Activated naive CD4-positive, alpha-beta T cell treated with Interleukin-2 at 50 U/mL for 16 hours (primary cell): ENCODE measurements at regions not wholly inside any gene's neighbourhood (a gene's known extent, or its start where the extent isn't known, plus 50 kb on each side); places are given as distances from the start of the nearest gene placed in this dataset.
"Not testable (repeated sequence)": the region's sequence is repeated elsewhere in the genome, so short reads cannot be mapped to it uniquely, and the experiment has no call there.

Experiments
- DNase-seq: peaks from one replicate; pipeline ENCODE4 v3.0.0-alpha.2; 2020

DNA sequence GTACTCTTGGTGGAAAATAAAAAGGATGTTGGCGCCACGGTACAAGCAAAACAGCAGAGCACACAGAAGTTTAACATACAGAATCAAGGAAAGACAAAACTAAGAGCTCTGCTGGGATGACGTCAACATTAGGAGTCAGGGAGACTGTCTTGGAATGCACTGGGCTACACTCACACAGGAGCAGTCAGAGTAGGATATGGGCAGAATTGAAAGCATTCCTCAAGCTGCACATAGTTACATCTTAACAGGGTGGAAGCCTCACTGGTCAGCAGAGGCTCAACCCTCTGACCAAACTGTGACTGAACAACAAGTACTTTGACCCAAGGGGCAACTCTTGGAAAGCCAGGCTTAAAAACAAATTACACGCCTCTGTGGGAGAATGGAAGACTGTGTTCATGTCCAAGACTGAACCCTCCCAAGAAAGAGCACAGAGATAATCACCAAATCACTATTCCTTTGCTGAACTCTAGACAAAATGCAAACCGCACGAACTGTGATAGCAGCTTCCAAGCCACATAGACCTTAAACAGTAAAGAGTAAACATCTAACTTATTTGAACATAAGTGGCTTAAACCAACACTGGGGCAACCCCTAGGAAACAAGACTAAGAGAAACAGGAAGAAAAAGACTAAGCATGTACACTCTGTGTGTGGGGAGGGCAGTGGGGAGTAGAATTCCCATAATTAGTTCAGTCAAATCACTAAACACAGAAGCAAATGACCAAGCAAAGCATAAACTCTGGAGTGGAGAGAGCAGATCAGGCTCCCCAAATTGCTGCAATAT is 772.7 kb downstream of the PRELID2 start:
- no peak for DNase-seq

DNA sequence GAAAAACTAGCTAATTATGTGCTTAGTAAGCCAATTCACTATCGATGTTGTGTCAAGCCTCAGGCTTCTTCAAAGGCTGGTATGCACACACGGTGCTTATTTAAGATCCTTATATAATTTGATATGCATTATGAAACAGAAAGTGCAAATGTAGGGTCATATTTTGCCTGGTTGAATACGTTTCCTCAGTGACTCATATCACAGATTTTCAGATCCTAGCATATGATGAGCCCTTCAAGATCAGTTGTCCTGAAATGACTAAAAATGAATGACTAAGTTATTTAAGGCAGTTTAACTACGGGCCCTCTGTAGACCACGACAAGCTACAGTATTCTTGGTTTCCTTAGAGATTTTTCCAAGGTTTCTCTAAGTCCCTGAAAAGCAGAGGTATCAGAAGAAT is 778.3 kb downstream of the PRELID2 start:
- DNase-seq, result no peak

DNA sequence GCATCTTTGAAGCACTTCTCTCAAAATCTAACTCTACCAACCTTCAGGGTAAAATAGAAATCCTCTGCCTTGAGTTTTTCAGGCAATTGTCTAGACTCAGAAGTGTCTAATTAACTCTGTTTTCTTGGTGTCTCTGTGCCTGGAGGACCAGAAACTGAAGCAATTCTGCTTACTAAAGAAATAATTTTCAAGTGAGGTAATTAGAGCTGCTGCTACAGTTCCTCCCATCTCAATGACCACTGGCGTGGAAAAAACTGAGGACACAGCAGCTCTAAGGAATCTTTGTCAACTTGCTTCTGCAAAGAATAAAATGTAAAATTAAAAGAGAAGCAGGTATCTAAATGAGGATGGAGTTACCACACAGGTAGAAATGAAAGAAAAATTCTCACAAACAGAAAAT is 785.0 kb downstream of the PRELID2 start:
- no peak for DNase-seq

DNA sequence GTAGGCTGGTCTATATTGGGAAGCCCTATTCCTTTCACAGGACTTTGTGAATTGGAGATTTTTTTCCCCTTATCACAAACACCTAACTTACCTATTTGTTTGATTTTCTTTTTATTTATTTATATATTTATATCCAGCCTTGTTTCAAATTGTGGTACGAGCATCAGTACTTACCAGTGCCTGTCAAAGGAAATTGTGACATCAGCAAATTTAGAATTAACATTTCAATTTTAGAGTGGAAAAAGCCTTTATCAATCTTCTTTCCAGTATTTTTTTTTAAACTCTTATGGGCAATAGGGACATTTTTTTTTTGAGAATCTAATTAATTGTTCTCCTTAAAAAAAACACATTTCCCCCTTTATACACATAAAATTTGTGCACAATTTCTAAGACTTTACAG is 790.2 kb downstream of the PRELID2 start:
- DNase-seq, result no peak

DNA sequence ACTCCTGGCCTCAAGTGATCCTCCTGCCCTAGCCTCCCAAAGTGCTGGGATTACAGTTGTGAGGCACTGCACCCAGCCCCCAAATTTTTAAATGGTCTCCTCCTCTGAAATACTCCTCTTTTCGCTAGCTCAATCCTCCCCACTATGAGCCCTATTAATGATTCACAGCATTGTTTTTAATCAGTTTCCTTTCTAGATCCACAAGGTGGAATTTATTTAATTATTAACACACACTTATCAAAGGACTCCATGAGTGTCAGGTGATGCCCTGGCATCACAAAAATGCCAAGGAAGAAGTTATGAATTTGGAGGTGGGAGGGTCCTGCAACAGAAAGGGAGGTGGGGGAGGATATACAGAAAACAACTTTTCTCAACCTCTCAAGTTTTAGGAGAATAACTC is 806.5 kb downstream of the PRELID2 start:
- DNase-seq, result no peak

DNA sequence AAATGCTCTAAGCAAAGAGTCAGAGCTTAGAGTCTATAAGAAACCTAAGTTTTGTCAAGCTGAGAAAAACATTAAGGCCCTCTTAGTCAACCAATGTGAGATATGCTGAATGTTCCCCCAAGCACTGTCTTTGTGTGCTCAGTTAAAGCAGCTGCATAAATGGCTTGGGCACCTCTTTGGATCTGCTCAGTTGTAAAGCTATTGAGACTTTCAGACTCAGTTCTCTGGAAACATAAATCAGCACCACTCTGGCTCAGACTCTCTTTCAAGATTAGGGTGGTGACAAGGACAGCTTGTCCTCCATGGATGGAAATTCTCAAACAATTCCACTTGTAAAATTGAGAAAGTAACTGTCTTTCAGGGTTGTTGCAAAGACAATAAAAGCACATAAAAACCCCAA is 807.9 kb downstream of the PRELID2 start:
- no peak for DNase-seq

DNA sequence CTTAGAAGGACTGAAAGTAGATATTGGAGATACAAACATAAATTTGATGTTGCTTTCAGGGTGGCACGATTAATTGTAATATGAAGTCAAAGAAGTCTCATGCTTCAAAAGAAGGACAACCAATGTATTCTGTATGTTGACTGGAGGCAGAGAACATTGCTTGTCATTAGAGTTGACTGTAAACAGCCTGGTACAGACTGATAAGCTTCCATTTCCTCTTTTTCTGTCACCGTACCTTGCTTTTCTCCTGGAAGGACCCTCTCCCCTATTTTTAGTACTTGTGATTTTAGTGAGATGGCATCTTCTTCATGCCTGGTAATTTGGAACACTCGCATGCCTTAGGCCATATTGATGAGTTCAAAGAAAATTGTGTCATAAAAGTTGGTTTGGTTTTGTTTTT is 809.4 kb downstream of the PRELID2 start:
- DNase-seq, result no peak

DNA sequence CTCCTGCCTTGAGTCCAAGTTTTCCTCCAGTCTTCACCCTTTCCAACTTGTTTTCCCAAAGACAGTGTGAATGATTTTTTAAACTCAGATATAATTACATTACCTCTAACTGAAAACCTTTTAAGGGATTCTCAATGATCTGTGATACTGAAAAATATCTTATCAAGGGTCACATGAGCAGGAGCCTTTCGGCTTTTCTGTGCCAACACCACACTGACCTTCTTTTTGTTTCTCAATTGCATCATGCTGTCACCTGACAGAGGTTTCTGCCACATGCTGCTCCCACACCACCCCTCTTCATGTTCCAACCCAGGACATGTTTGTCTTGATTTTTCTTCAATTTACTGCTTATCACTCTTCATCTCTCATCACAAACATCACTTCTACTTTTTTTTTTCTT is 820.0 kb downstream of the PRELID2 start:
- no peak for DNase-seq

DNA sequence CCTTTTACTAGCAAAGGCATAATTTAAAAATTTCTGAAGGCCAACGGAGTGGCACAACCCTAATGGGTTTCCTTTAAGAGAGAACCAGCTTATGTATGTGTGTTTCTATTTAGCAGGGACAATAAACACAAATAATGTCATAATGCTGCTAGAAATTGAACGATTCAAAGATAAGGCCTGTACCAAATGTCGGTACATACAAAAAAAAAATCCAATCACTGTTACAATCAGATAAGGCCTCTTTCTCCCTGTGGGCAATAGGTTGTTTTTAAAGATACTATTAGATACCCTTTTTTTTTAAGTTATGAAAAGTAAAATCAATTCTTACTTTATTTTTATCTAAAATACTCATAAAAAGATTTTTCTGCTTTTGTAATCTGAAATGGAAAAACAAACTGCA is 821.0 kb downstream of the PRELID2 start:
- no peak for DNase-seq

DNA sequence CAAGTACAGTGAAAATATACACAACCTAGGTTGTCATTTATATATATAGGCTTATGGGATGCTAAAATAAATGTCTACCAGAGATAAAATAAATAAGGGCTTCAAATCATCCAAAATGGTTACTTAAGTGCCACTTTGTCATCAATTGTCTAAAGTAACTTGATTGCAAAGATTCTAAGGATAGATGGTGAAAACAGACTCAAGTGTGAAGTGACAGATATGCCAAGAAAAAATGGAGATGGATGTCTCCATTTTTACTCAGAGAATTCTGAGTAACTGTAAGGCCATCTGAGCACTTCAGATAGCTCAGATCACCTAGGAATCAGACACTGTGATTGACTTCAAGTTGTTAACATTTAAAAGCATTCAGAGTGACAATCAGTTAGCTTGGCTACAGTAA is 824.3 kb downstream of the PRELID2 start:
- no peak for DNase-seq

DNA sequence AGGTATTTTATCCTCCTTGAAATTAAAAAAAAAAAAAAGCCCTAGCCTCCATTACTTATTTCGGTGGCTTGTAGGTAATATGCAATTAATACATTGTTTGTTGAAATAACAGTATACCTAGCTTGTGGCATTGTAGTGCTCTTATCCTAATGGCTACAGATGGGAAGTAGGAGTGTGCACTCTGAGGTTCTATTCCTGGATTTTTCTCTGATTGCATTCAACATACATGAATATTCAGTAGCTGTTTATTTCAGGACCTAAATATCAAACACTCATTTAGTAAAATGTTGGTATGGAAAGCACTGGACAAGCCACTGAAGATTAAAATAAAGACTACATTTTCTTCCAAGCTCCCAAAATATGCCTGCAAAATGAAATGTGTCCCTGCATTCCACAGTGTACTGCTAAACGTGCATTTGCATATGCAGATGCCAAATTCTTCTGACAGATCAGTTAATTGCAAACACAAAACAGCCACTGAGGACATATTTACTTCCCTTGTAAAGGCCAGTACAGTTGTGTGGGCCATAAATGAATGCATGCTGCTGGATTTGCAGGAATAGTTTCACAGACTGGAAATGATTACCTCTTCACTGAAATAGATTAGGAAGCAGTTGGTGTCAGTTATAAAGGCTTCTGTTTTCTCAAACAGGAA is 826.1 kb downstream of the PRELID2 start:
- DNase-seq, result no peak

DNA sequence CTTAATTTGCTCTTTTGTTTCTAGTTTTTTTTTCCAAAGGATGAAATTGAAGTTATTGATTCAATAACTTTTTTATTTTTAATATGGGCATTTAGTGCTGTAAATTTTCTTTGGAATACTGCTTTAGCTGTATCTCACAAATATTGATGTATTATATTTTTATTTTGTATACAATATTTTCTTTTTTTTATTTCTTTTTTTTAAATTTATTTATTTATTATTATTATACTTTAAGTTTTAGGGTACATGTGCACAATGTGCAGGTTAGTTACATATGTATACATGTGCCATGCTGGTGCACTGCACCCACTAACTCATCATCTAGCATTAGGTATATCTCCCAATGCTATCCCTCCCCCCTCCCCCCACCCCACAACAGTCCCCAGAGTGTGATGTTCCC is 823.7 kb downstream of the KCTD16 start:
- not testable (repeated sequence) for DNase-seq

DNA sequence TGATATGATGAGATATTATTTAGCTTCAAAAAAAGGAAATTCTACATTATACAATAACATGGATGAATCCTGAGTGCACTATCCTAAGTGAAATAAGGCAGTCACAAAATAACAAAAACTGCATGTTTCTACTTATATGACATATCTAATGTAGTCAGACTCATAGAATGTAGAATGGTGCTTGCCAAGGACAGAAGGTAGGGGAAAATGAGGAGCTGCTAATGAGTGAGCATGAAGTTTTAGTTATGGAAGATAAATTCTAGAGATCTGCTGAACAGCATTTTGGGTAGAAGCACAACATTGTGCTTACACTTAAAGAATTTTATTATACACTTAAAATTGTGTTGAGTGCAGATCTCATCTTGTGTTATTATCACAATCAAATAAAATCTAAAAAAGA is 812.4 kb downstream of the KCTD16 start:
- DNase-seq, result no peak

DNA sequence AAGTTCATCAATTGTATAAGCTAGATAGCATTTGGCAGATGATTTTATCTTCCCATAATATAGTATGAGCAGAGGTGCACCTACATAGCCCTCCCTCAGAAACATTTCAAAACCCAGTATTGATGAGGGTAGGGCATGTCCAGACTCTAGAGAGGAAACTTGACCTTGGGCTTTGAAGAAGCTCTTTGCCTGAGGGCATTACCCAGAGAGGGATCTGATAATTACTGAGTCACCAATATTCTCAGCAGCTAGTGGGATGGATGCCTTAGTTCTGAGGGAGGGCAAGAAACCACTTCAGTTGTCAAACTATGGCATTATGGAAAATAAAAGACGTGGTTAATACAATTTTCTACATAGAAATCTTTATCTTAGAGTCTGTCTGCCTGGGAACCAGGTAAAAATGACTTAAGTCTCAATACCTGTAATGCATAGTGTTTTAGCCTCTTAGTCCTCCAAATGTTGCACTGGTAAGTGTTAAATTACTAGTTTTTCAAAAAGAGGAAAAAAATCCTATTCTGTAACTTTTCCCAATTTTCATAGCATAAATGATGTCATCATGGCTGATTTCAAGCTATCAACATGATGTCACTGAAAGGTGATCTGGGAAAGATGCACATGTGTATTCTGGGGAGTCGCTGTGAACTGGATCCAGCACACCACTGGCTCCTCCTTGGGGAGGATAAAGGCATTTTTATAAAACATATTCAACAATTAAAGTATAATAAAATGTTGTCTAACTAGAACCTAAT is 809.0 kb downstream of the KCTD16 start:
- no peak for DNase-seq

DNA sequence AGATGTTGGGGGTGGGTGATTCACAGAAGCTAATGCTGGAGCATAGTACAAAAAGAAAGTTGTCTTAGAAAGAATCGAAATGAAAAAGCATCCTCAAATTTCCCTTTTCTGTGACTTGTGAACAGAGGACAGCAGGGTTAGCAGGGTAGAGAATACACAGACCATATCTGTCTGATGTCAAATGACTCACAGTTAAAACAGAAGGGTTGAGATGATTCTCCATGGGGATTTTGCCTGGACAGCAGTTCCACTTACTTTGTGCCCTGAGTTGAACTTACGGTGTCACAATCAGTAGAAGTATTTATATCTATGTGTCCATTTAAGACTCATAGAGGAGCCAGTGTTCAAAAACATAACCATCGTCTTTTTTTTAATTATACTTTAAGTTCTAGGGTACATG is 801.6 kb downstream of the KCTD16 start:
- no peak for DNase-seq

DNA sequence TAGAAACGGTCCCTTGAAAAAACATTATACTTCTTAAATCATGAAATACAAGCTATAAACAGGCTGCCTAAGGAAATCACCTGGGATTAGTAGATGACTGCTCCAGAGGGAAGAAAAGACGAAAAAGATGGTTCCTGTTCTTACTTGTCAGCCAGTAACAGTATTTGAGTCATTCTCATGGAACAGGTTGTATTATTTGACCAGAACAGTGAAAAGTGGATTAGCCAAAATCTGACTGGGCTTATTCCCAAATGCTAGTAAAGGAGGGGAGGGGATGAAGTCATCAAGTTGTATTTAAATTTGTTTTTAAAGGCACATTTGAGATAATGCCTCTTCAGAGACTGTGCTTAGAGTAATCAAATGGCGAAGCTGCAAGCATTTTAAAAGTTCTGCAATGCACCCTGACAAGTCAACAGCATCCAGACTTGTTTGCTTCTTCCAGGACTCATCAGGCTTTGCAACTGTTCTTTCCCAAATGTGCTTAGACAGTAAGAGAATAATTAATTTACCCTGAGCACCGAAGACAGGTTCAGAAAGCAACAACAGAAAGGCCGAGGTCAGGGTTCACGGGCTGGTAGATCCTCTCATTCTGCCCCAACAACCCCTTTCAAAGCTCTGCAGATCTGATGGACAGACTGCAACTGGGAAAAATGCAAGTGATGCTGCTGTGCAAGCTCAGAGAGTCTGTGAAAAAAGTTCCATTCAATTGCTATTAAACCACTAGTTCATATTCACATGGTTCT is 800.6 kb downstream of the KCTD16 start:
- no peak for DNase-seq

DNA sequence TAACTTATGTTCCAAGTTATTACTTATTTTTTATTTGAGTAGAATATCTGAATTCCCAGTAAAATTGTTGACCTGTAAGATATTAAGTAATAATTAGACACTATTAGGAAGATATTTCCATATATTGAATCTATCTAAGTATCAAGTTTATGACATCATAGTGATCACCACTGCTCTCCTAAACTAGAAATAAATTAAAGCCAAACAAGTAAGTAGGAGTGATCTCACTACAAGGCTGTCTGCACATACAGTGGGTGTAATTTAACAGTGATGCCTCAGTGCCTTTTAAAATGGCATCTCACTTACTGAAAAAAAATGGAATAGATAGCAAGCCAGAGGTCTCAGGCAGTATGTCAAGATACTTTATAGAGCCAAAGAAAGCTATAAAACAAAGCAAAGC is 789.6 kb downstream of the KCTD16 start:
- no peak for DNase-seq

DNA sequence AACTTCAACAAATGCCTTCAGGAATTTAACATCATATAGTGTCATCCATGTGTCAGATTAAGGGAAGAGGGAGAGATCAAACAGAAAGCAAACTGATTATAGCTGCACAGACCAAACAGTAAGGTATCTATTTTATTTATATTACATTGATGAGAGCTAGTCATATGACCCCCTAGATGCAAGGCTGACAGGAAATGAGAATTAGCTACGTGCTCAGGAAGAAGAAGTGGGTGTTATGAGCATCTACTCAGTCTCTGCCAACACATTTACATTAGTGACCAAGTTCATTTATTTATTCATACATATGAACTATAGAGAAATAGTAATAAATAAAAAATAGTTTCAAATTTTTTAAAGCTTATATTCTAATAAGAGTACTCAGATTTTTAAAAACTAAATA is 787.3 kb downstream of the KCTD16 start:
- no peak for DNase-seq

DNA sequence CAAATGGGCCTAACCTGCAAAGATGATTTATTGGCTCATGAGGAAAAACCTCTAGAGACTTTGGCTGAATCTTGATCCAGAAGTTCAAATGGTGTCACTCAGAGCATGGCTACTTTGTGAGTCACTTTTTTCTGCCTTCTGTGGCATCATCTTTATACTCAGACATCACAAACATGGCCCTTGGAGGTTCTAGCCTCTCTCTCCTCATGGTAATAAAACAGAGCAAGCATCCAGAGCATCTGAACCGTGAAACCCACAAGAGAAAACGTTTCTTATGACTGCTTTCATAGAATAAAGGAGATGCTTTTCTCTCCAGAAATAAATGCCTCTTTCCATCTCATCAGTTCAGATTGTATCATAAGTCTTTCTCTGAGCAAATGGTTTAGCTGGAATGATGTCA is 780.3 kb downstream of the KCTD16 start:
- no peak for DNase-seq

DNA sequence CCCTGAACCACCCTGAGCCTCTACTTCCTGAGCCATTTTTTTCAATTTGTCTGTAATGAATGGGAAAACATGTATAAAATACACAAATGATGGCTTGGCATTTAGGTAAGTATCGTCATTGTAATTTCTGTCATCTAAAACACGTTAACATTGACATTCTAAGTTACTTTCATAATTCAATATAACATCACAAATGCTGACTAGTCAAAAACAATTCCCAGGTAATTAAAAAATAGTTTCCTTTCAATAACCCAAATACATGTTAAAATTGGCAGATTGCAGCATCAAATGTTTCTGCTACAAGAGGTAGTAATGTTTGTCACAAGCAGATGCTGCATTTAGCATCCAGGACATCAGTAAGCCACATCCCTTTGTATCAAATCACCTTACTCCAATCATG is 776.4 kb downstream of the KCTD16 start:
- no peak for DNase-seq

DNA sequence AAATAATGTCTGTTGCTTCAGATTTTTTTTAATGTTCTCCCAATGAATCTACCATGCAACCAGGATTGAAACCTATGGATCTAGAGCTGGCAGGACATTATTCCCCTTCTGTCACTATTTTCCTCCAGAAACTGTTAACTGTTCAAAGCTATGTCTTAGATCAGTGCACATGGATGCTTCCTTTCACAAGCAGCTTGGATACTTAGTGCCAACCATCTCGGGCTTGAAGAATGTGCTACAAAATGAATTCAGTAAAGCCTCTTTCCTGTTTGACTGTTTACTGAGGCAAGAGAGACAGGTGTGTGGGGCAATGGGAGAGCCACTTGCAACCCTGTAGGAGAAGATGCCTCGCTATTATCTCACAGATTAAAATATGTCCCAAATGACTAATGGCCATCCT is 774.8 kb downstream of the KCTD16 start:
- DNase-seq, result no peak

DNA sequence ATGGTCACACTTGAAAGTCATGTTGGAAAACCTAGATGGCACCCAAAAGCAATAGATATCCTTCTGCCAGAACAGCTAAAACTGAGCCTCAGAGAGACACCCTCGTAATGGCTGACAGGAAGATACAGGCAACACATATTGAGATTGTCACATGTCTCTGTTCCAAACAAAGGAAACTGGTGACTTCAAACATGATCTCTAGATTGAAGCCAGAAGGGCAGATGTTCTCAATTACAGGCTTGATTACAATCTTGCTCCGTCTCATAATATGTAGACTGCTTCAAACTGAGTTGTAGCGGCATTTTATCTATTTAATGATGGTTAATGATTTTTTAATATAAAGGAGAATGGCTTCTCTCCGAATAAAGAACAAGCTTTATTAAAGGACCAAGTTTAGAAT is 774.3 kb downstream of the KCTD16 start:
- DNase-seq, result no peak

DNA sequence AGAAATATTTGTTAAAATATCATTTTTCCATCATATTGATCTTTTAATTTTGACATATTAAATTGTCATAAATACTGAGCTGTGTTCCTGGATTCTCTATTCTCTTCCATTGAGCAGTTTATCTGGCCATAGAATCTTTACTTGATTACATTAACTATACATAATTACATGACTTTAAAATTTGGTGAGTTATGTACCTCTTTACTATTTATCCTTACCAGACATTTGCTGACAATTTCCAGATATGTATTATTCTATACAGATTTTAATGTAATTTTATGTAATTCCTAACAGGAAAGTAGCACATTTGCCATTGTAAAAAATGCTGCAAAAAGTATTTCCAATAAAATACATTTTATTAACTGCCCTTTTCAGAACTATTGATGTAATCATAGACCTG is 770.3 kb downstream of the KCTD16 start:
- DNase-seq, result no peak

DNA sequence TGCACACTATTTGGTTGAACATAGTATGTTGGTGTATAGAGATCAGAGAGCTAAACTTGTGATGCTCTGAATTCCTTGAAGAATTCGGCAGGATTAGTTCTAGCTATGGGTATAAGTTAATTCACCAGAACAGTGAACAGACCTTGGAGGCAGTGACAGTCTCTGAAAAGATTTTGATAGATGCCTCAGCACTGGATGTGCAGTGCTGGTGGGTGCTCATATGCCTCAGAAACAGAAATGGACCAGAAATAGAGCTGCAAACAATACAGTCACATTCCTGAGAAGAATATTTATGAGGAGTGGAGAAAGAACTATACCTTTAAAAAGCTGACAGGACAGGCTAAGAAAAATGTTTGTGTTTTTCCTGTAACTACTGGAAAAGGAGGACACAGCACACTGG is 747.7 kb downstream of the KCTD16 start:
- no peak for DNase-seq
